ENCODE measurements at regions not wholly inside any gene's neighbourhood (a gene's known extent, or its start where the extent isn't known, plus 50 kb on each side); places are given as distances from the start of the nearest gene placed in this dataset.
"Not testable (repeated sequence)": the region's sequence is repeated elsewhere in the genome, so short reads cannot be mapped to it uniquely, and the experiment has no call there.

GRCh38 chr21:23039846-23040245 is 2041.6 kb downstream of the NCAM2 start:
- DNase-seq (ENCODE audit: low read depth): no peak

- no peak for DNase-seq (ENCODE audit: low read depth)
Measured at GRCh38 chr21:23045955-23046354, 2047.7 kb downstream of the NCAM2 start.

GRCh38 chr21:23067672-23068071 is 2069.5 kb downstream of the NCAM2 start:
- no peak for DNase-seq (ENCODE audit: low read depth)

GRCh38 chr21:23083242-23083641 is 2085.0 kb downstream of the NCAM2 start:
- DNase-seq (ENCODE audit: low read depth): no peak

GRCh38 chr21:23093259-23093658 is 2095.1 kb downstream of the NCAM2 start:
- no peak for DNase-seq (ENCODE audit: low read depth)

- no peak for DNase-seq (ENCODE audit: low read depth)
Measured at GRCh38 chr21:23099185-23099584, 2101.0 kb downstream of the NCAM2 start.

- no peak for DNase-seq (ENCODE audit: low read depth)
Measured at GRCh38 chr21:23101111-23101510, 2102.9 kb downstream of the NCAM2 start.

GRCh38 chr21:23108533-23108932 is 2110.3 kb downstream of the NCAM2 start:
- no peak for DNase-seq (ENCODE audit: low read depth)

GRCh38 chr21:23111070-23111600 is 2112.9 kb downstream of the NCAM2 start:
- no peak for DNase-seq (ENCODE audit: low read depth)

GRCh38 chr21:23119491-23119890 is 2121.3 kb downstream of the NCAM2 start:
- DNase-seq (ENCODE audit: low read depth): no peak

GRCh38 chr21:23127973-23128372 is 2129.8 kb downstream of the NCAM2 start:
- peak; percentile 4 for DNase-seq (ENCODE audit: low read depth)

- peak; percentile 55 for DNase-seq (ENCODE audit: low read depth)
Measured at GRCh38 chr21:23130308-23130707, 2132.1 kb downstream of the NCAM2 start.

GRCh38 chr21:23131177-23131576 is 2133.0 kb downstream of the NCAM2 start:
- peak; percentile 18 for DNase-seq (ENCODE audit: low read depth)

GRCh38 chr21:23138797-23139196 is 2140.6 kb downstream of the NCAM2 start:
- no peak for DNase-seq (ENCODE audit: low read depth)

- DNase-seq (ENCODE audit: low read depth): peak; percentile 26
Measured at GRCh38 chr21:23152130-23152529, 2153.9 kb downstream of the NCAM2 start.

GRCh38 chr21:23153842-23154241 is 2155.6 kb downstream of the NCAM2 start:
- DNase-seq (ENCODE audit: low read depth): not testable (repeated sequence)

GRCh38 chr21:23155281-23155680 is 2157.1 kb downstream of the NCAM2 start:
- no peak for DNase-seq (ENCODE audit: low read depth)

GRCh38 chr21:23160914-23161313 is 2162.7 kb downstream of the NCAM2 start:
- DNase-seq (ENCODE audit: low read depth): peak; percentile 31

- DNase-seq (ENCODE audit: low read depth): peak; percentile 69
Measured at GRCh38 chr21:23162198-23162946, 2164.2 kb downstream of the NCAM2 start.
